HCT116 (cell line): ENCODE measurements at regions not wholly inside any gene's neighbourhood (a gene's known extent, or its start where the extent isn't known, plus 50 kb on each side); places are given as distances from the start of the nearest gene placed in this dataset.

Experiments used
- ATAC-seq: fragments of 200-7000 bp; cut with Tn5 transposase; 2 replicates; pipeline ENCODE4 v1.9.1; 2020; ENCODE audit warnings: mild to moderate bottlenecking, moderate library complexity
- BruUV-seq: library from RNA; stranded (reverse); fragments of 400-500 nt; replicated peaks from 2 replicates; lab custom pipeline; 2021; lab: Mats Ljungman, UMichigan
- CTCF ChIA-PET: fragments of 300-600 bp; sonication (Branson Sonifier 250); formaldehyde crosslinking; loops from one replicate; lab custom pipeline; 2021; ENCODE audit warnings: antibody characterized with exemption; lab: Charles Lee
- POLR2A ChIA-PET: fragments of 300-600, 350-600 bp; sonication (Branson Sonifier 250); formaldehyde crosslinking; loops from one replicate; lab custom pipeline; 2021; ENCODE audit warnings: antibody characterized with exemption; lab: Charles Lee
- RAD21 ChIA-PET, 2 experiments: fragments of 300-600 bp; sonication (Branson Sonifier 250); formaldehyde crosslinking; loops; one replicate each; lab custom pipeline; 2023; ENCODE audit warnings: low total read pairs in 2 of 2; ENCODE audit not compliant: uncharacterized antibody in 2 of 2, unreplicated experiment in 2 of 2, low non-redundant PET in 1 of 2; lab: Charles Lee
- DNase-seq: peaks from one replicate; pipeline ENCODE4 v3.0.0-alpha.2; 2010; ENCODE audit warnings: low read depth, low spot score
- H2AFZ ChIP-seq: fragments of 200-600 bp; shearing (Covaris generic), sonication (generic); 2 replicates; pipeline ENCODE4 v1.6.1; 2017; ENCODE audit warnings: low read depth, mixed run types, mixed read lengths, antibody characterized with exemption, low read length; ENCODE audit not compliant: poor library complexity, severe bottlenecking
- H3K27ac ChIP-seq: 2 replicates; pipeline ENCODE4 v1.5.1; 2012; ENCODE audit warnings: low read depth, low read length
- H3K27me3 ChIP-seq: fragments of 200-600 bp; sonication (generic); 2 replicates; pipeline ENCODE4 v1.6.1; 2016; ENCODE audit warnings: mixed run types, low read length, mixed read lengths; ENCODE audit not compliant: insufficient read depth
- H3K36me3 ChIP-seq, 2 experiments: fragments of 200-500 bp in 1 of 2; fragments of 200-600 bp in 1 of 2; sonication (Bioruptor generic) in 1 of 2; sonication (generic) in 1 of 2; 2 replicates each; pipeline versions ENCODE4 v1.5.1 to v1.6.1; 2014 to 2016; ENCODE audit warnings: low read length in 2 of 2, inconsistent platforms in 1 of 2, mixed read lengths in 1 of 2, mixed run types in 1 of 2; ENCODE audit not compliant: insufficient read depth in 2 of 2, control insufficient read depth in 1 of 2
- H3K4me1 ChIP-seq, 2 experiments: fragments of 200-600 bp in 1 of 2; sonication (generic) in 1 of 2; 2 replicates each; pipeline versions ENCODE4 v1.5.1 to v1.6.1; 2012 to 2017; ENCODE audit warnings: low read length in 2 of 2, inconsistent platforms in 1 of 2, mild to moderate bottlenecking in 1 of 2, mixed read lengths in 1 of 2, mixed run types in 1 of 2, moderate library complexity in 1 of 2; ENCODE audit not compliant: insufficient read depth in 2 of 2, control insufficient read depth in 1 of 2
- H3K4me2 ChIP-seq: fragments of 200-600 bp; sonication (generic); 2 replicates; pipeline ENCODE4 v1.6.1; 2017; ENCODE audit warnings: mixed run types, low read length, mixed read lengths
- H3K4me3 ChIP-seq, 2 experiments: fragments of 200-600 bp in 1 of 2; sonication (generic) in 1 of 2; replicated peaks in 1 of 2; 2 replicates each; pipeline ENCODE4 v1.5.1; 2011 to 2016; ENCODE audit warnings: low read length in 2 of 2, control low read depth in 1 of 2, low read depth in 1 of 2, mild to moderate bottlenecking in 1 of 2, mixed read lengths in 1 of 2, mixed run types in 1 of 2
- H3K79me2 ChIP-seq: fragments of 200-600 bp; sonication (generic); 2 replicates; pipeline ENCODE4 v1.6.1; 2017; ENCODE audit warnings: mild to moderate bottlenecking, mixed run types, low read length, moderate library complexity, mixed read lengths; ENCODE audit not compliant: insufficient read depth
- H3K9ac ChIP-seq: fragments of 200-600 bp; sonication (generic); 2 replicates; pipeline ENCODE4 v1.6.1; 2016; ENCODE audit warnings: low read length, mixed read lengths
- H3K9me2 ChIP-seq: fragments of 200-600 bp; sonication (generic), shearing (Covaris generic); 2 replicates; pipeline ENCODE4 v1.6.1; 2017; ENCODE audit warnings: mixed run types, mild to moderate bottlenecking, moderate library complexity; ENCODE audit not compliant: insufficient read depth
- H3K9me3 ChIP-seq, 2 experiments: fragments of 200-500 bp in 1 of 2; fragments of 200-600 bp in 1 of 2; sonication (Bioruptor generic) in 1 of 2; sonication (generic) in 1 of 2; 2 replicates each; pipeline ENCODE4 v1.6.1; 2014 to 2017; ENCODE audit warnings: low read length in 2 of 2, mixed read lengths in 2 of 2, inconsistent platforms in 1 of 2, low read depth in 1 of 2, mild to moderate bottlenecking in 1 of 2, mixed run types in 1 of 2, moderate library complexity in 1 of 2; ENCODE audit not compliant: control insufficient read depth in 1 of 2, insufficient read depth in 1 of 2
- H4K20me1 ChIP-seq: fragments of 200-600 bp; sonication (generic), shearing (Covaris generic); 2 replicates; pipeline ENCODE4 v1.6.1; 2017; ENCODE audit warnings: mixed run types, mild to moderate bottlenecking, moderate library complexity; ENCODE audit not compliant: insufficient read depth
- EGR1 ChIP-seq: IDR thresholded peaks from 2 replicates; pipeline ENCODE4 v1.6.1; 2012; ENCODE audit warnings: low read depth
- JUND ChIP-seq: IDR thresholded peaks from 2 replicates; pipeline ENCODE4 v1.6.1; 2012
- POLR2AphosphoS5 ChIP-seq: IDR thresholded peaks from 2 replicates; pipeline ENCODE4 v1.6.1; 2011; ENCODE audit warnings: mild to moderate bottlenecking, low read depth, low read length, moderate library complexity
- RAD21 ChIP-seq: IDR thresholded peaks from 2 replicates; pipeline ENCODE4 v1.6.1; 2012; ENCODE audit warnings: low read depth, mild to moderate bottlenecking
- SIN3A ChIP-seq: IDR thresholded peaks from 2 replicates; pipeline ENCODE4 v1.6.1; 2012; ENCODE audit warnings: low read depth
- ZFX ChIP-seq: fragments of 450-650 bp; IDR thresholded peaks from 2 replicates; pipeline ENCODE4 v1.6.1; 2017
- ZNF274 ChIP-seq: fragments of 200-500 bp; sonication (Bioruptor generic); IDR thresholded peaks from 2 replicates; pipeline ENCODE4 v1.6.1; 2014; ENCODE audit warnings: mild to moderate bottlenecking, low read depth, low read length, inconsistent platforms
- intact Hi-C: fragments of 100-400 bp; cut with micrococcal nuclease; formaldehyde crosslinking; loops from 2 replicates; pipeline ENCODE4 v1.10.0; 2022
- TF ChIP-seq, protein P1 (sequence below), 3 experiments: fragments of 200-600 bp in 1 of 3; sonication (generic) in 1 of 3; IDR thresholded peaks in 2 of 3; conservative IDR thresholded peaks in 1 of 3; 2 replicates each; pipeline ENCODE4 v1.5.1; 2012 to 2017; ENCODE audit warnings: low read depth in 2 of 3, low read length in 2 of 3, antibody characterized with exemption in 1 of 3, borderline replicate concordance in 1 of 3, control low read depth in 1 of 3, mild to moderate bottlenecking in 1 of 3, mixed read lengths in 1 of 3, mixed run types in 1 of 3, moderate library complexity in 1 of 3; ENCODE audit not compliant: insufficient read depth in 1 of 3
- TF ChIP-seq, protein P2 (sequence below): IDR thresholded peaks from 2 replicates; pipeline ENCODE4 v1.6.1; 2011; ENCODE audit warnings: mild to moderate bottlenecking, low read length, moderate library complexity; ENCODE audit not compliant: insufficient replicate concordance; ENCODE audit errors: extremely low read depth

GRCh38 chr21:16422702-16423101 lies 692.9 kb downstream of the USP25 start:
- ChIA-PET POLR2A (no interaction called here), CTCF (no interaction called here), RAD21 (no interaction called here)
- Histone ChIP-seq H3K27me3 (no peaks in the 10 kb centered on the region), H4K20me1 (no peaks in the 10 kb centered on the region; the same call in 1 of the 2 replicates), H3K4me1 (no peaks in the 10 kb centered on the region), H3K9me3 (peaks cover 24 to 25% of the 10 kb centered on the region in 2 experiments; a peak in 3 of 4 replicates), H3K27ac (no peak overlapping the region), H3K9ac (no peak overlapping the region), H3K4me3 (no peak overlapping the region), H3K36me3 (no peaks in the 10 kb centered on the region), H3K9me2 (no peaks in the 10 kb centered on the region), H3K79me2 (no peaks in the 10 kb centered on the region), H2AFZ (no peak overlapping the region), H3K4me2 (no peak overlapping the region)
- ATAC-seq (no peak), DNase-seq (no peak)
- intact Hi-C loops: no loop called here
- TF ChIP-seq JUND: no peak
- TF ChIP-seq ZNF274: no peak
- TF ChIP-seq RAD21: no peak
- TF ChIP-seq POLR2AphosphoS5: no peak
- BruUV-seq: no TSS peak

GRCh38 chr21:16423921-16424320 lies 694.1 kb downstream of the USP25 start:
- H4K20me1 ChIP-seq: no peaks in the 10 kb centered on the region; the same call in 1 of the 2 replicates
- H3K27me3 ChIP-seq: no peaks in the 10 kb centered on the region
- intact Hi-C loops: no loop called here
- no peaks in the 10 kb centered on the region for H3K4me1 ChIP-seq
- no peaks in the 10 kb centered on the region for H3K79me2 ChIP-seq
- H3K9me2 ChIP-seq: no peaks in the 10 kb centered on the region
- TF ChIP-seq EGR1 (no peak), SIN3A (no peak), POLR2AphosphoS5 (no peak), ZFX (no peak)
- TF ChIP-seq, protein P1, sequence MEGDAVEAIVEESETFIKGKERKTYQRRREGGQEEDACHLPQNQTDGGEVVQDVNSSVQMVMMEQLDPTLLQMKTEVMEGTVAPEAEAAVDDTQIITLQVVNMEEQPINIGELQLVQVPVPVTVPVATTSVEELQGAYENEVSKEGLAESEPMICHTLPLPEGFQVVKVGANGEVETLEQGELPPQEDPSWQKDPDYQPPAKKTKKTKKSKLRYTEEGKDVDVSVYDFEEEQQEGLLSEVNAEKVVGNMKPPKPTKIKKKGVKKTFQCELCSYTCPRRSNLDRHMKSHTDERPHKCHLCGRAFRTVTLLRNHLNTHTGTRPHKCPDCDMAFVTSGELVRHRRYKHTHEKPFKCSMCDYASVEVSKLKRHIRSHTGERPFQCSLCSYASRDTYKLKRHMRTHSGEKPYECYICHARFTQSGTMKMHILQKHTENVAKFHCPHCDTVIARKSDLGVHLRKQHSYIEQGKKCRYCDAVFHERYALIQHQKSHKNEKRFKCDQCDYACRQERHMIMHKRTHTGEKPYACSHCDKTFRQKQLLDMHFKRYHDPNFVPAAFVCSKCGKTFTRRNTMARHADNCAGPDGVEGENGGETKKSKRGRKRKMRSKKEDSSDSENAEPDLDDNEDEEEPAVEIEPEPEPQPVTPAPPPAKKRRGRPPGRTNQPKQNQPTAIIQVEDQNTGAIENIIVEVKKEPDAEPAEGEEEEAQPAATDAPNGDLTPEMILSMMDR (IDR thresholded peaks at IDR 0.05 in 2 of 3, conservative IDR thresholded peaks at IDR 0.05 in 1 of 3; ENCODE audit: borderline replicate concordance in 1 of 3, insufficient read depth in 1 of 3, low read depth in 2 of 3, low read length in 2 of 3): no peak
- TF ChIP-seq, protein P2, sequence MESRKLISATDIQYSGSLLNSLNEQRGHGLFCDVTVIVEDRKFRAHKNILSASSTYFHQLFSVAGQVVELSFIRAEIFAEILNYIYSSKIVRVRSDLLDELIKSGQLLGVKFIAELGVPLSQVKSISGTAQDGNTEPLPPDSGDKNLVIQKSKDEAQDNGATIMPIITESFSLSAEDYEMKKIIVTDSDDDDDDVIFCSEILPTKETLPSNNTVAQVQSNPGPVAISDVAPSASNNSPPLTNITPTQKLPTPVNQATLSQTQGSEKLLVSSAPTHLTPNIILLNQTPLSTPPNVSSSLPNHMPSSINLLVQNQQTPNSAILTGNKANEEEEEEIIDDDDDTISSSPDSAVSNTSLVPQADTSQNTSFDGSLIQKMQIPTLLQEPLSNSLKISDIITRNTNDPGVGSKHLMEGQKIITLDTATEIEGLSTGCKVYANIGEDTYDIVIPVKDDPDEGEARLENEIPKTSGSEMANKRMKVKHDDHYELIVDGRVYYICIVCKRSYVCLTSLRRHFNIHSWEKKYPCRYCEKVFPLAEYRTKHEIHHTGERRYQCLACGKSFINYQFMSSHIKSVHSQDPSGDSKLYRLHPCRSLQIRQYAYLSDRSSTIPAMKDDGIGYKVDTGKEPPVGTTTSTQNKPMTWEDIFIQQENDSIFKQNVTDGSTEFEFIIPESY: no peak
- no peak overlapping the region for H3K9ac ChIP-seq
- CTCF ChIA-PET: no interaction called here
- POLR2A ChIA-PET: no interaction called here
- RAD21 ChIA-PET: no interaction called here
- ATAC-seq (no peak), DNase-seq (no peak)
- no TSS peak for BruUV-seq
- H3K9me3 ChIP-seq: peaks cover 21% of the 10 kb centered on the region in 2 experiments; a peak in 3 of 4 replicates
- no peak overlapping the region for H3K27ac ChIP-seq
- no peak overlapping the region for H3K4me2 ChIP-seq
- H2AFZ ChIP-seq: no peak overlapping the region
- no peak overlapping the region for H3K4me3 ChIP-seq
- no peaks in the 10 kb centered on the region for H3K36me3 ChIP-seq
